ENCODE measurements at regions not wholly inside any gene's neighbourhood (a gene's known extent, or its start where the extent isn't known, plus 50 kb on each side); places are given as distances from the start of the nearest gene placed in this dataset.

- Histone ChIP-seq H3K36me3 (ENCODE audit: low read length) (no peaks in the 10 kb centered on the region), H2AFZ (ENCODE audit: low read depth, low read length, severe bottlenecking) (no peak overlapping the region), H3K4me2 (ENCODE audit: low read depth, low read length, poor library complexity, severe bottlenecking) (no peak overlapping the region), H3K9me3 (ENCODE audit: insufficient read depth, low read length) (no peaks in the 10 kb centered on the region), H3K4me3 (ENCODE audit: insufficient read depth, low read length, poor library complexity, severe bottlenecking) (no peak overlapping the region), H3F3A (ENCODE audit: insufficient read depth) (no peaks in the 10 kb centered on the region), H3K79me2 (ENCODE audit: insufficient read depth, low read length) (no peaks in the 10 kb centered on the region), H3K27me3 (ENCODE audit: low read length) (no peaks in the 10 kb centered on the region), H3K27ac (ENCODE audit: low read depth, low read length) (no peak overlapping the region), H3K9ac (ENCODE audit: low read length) (no peak overlapping the region), H3K9me2 (replicated peaks; ENCODE audit: insufficient read depth, low read length) (no peaks in the 10 kb centered on the region), H4K20me1 (ENCODE audit: low read depth, low read length) (no peaks in the 10 kb centered on the region)
- TF ChIP-seq EZH2phosphoT487 (conservative IDR thresholded peaks at IDR 0.05; ENCODE audit: low read length) (no peak), CTCF (IDR thresholded peaks at IDR 0.05; ENCODE audit: insufficient read depth, low read length, poor library complexity, severe bottlenecking) (no peak)
Observed at GRCh38 chr6:71083308-71083820, 126.5 kb upstream of the B3GAT2 start.

GRCh38 chr6:71088166-71088565, 131.3 kb upstream of the B3GAT2 start:
- Histone ChIP-seq H3K4me2 (ENCODE audit: low read depth, low read length, poor library complexity, severe bottlenecking) (no peak overlapping the region), H3K9ac (ENCODE audit: low read length) (no peak overlapping the region), H2AFZ (ENCODE audit: low read depth, low read length, severe bottlenecking) (no peak overlapping the region), H3K27me3 (ENCODE audit: low read length) (no peaks in the 10 kb centered on the region), H3F3A (ENCODE audit: insufficient read depth) (no peaks in the 10 kb centered on the region), H4K20me1 (ENCODE audit: low read depth, low read length) (no peaks in the 10 kb centered on the region), H3K36me3 (ENCODE audit: low read length) (no peaks in the 10 kb centered on the region), H3K4me3 (ENCODE audit: insufficient read depth, low read length, poor library complexity, severe bottlenecking) (no peak overlapping the region), H3K9me2 (replicated peaks; ENCODE audit: insufficient read depth, low read length) (no peaks in the 10 kb centered on the region), H3K9me3 (ENCODE audit: insufficient read depth, low read length) (no peaks in the 10 kb centered on the region), H3K27ac (ENCODE audit: low read depth, low read length) (no peak overlapping the region), H3K79me2 (ENCODE audit: insufficient read depth, low read length) (no peaks in the 10 kb centered on the region)
- no peak for TF ChIP-seq CTCF (IDR thresholded peaks at IDR 0.05; ENCODE audit: insufficient read depth, low read length, poor library complexity, severe bottlenecking)
- no peak for TF ChIP-seq EZH2phosphoT487 (conservative IDR thresholded peaks at IDR 0.05; ENCODE audit: low read length)

- Histone ChIP-seq H3K27ac (ENCODE audit: low read depth, low read length) (no peak overlapping the region), H4K20me1 (ENCODE audit: low read depth, low read length) (no peaks in the 10 kb centered on the region)
Observed at GRCh38 chr6:71090217-71090616, 133.4 kb upstream of the B3GAT2 start.

More at GRCh38 chr6:71090217-71090616, 133.4 kb upstream of the B3GAT2 start:
- Histone ChIP-seq H3K79me2 (ENCODE audit: insufficient read depth, low read length) (no peaks in the 10 kb centered on the region), H3F3A (ENCODE audit: insufficient read depth) (no peaks in the 10 kb centered on the region), H3K4me3 (ENCODE audit: insufficient read depth, low read length, poor library complexity, severe bottlenecking) (no peak overlapping the region), H3K36me3 (ENCODE audit: low read length) (no peaks in the 10 kb centered on the region), H3K9me3 (ENCODE audit: insufficient read depth, low read length) (no peaks in the 10 kb centered on the region), H3K4me2 (ENCODE audit: low read depth, low read length, poor library complexity, severe bottlenecking) (no peak overlapping the region), H3K9ac (ENCODE audit: low read length) (no peak overlapping the region), H3K9me2 (replicated peaks; ENCODE audit: insufficient read depth, low read length) (no peaks in the 10 kb centered on the region), H3K27me3 (ENCODE audit: low read length) (no peaks in the 10 kb centered on the region), H2AFZ (ENCODE audit: low read depth, low read length, severe bottlenecking) (no peak overlapping the region)
- no peak for TF ChIP-seq EZH2phosphoT487 (conservative IDR thresholded peaks at IDR 0.05; ENCODE audit: low read length)
- TF ChIP-seq CTCF (IDR thresholded peaks at IDR 0.05; ENCODE audit: insufficient read depth, low read length, poor library complexity, severe bottlenecking): no peak

Data from SU-DHL-6 (cell line).